ENCODE measurements at regions not wholly inside any gene's neighbourhood (a gene's known extent, or its start where the extent isn't known, plus 50 kb on each side); places are given as distances from the start of the nearest gene placed in this dataset.

DNA sequence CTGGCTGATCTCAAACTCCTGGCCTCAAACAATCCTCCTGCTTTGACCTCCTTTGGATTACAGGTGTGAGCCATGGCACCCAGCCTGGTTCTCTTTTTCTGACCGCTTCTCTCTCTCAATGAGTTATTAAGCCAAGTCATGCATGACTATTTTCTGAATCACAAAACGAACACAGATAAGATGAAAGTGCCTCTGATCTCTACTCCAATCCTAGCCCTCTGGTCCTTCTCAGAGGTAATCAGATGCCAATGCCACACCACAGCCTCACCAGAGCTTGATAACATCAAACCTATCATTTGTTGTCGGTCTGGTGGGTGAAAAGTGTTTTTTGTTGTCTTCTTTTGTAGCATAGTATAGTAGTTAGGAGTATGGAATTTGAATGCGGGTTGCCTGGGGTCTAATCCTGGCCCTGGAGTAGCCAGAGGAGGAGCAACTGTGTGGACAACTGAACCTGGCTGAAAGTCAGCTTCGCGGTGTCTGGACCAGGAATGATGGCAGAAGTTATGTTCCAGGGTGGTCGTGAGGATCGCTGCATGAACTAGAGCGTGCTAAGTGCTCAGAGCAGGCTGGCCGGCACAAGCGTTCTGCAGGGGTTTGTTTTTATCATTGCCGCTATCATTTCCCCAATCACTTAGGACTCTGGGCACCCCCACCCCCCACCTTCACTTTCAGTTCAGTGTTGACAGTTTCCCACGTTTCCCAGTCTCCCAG is 77.9 kb downstream of the SPRING1 start:
- TF ChIP-seq, protein P1, sequence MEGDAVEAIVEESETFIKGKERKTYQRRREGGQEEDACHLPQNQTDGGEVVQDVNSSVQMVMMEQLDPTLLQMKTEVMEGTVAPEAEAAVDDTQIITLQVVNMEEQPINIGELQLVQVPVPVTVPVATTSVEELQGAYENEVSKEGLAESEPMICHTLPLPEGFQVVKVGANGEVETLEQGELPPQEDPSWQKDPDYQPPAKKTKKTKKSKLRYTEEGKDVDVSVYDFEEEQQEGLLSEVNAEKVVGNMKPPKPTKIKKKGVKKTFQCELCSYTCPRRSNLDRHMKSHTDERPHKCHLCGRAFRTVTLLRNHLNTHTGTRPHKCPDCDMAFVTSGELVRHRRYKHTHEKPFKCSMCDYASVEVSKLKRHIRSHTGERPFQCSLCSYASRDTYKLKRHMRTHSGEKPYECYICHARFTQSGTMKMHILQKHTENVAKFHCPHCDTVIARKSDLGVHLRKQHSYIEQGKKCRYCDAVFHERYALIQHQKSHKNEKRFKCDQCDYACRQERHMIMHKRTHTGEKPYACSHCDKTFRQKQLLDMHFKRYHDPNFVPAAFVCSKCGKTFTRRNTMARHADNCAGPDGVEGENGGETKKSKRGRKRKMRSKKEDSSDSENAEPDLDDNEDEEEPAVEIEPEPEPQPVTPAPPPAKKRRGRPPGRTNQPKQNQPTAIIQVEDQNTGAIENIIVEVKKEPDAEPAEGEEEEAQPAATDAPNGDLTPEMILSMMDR (IDR thresholded peaks at IDR 0.05) = no peak
- no peak for TF ChIP-seq POLR2A (IDR thresholded peaks at IDR 0.05)
- no peak overlapping the region for H3K4me3 ChIP-seq (ENCODE audit: low read depth, poor library complexity, severe bottlenecking)
- DNase-seq (ENCODE audit: low spot score in 2 of 2) = peak in 1 of 2 donors; percentile 46
- 86 to 89% methylated on average over 13 of the region's 13 CpGs for WGBS, 2 donors
- intact Hi-C loops (cut with DNase I; ENCODE audit: low total_unique reads) = no loop called here

GRCh38 chr12:116657921-116658495 is 79.9 kb downstream of the SPRING1 start:
- 26 to 48% methylated on average over 11 of the region's 11 CpGs for WGBS, 2 donors
- TF ChIP-seq POLR2A (IDR thresholded peaks at IDR 0.05) = no peak
- TF ChIP-seq, protein P1 (IDR thresholded peaks at IDR 0.05) = no peak
- no peak overlapping the region for H3K4me3 ChIP-seq (ENCODE audit: low read depth, poor library complexity, severe bottlenecking)
- intact Hi-C loops (cut with DNase I; ENCODE audit: low total_unique reads) = no loop called here
- peak in 1 of 2 donors; percentile 32 for DNase-seq (ENCODE audit: low spot score in 2 of 2)

GRCh38 chr12:116656306-116656705 is 81.6 kb downstream of the SPRING1 start:
- intact Hi-C loops (cut with DNase I; ENCODE audit: low total_unique reads) = no loop called here
- no peak overlapping the region for H3K4me3 ChIP-seq (ENCODE audit: low read depth, poor library complexity, severe bottlenecking)
- 80 to 85% methylated on average over 5 of the region's 5 CpGs for WGBS, 2 donors
- DNase-seq (ENCODE audit: low spot score in 2 of 2) = peak in 1 of 2 donors; percentile 23
- TF ChIP-seq POLR2A (IDR thresholded peaks at IDR 0.05) = no peak
- TF ChIP-seq, protein P1 (IDR thresholded peaks at IDR 0.05) = no peak

DNA sequence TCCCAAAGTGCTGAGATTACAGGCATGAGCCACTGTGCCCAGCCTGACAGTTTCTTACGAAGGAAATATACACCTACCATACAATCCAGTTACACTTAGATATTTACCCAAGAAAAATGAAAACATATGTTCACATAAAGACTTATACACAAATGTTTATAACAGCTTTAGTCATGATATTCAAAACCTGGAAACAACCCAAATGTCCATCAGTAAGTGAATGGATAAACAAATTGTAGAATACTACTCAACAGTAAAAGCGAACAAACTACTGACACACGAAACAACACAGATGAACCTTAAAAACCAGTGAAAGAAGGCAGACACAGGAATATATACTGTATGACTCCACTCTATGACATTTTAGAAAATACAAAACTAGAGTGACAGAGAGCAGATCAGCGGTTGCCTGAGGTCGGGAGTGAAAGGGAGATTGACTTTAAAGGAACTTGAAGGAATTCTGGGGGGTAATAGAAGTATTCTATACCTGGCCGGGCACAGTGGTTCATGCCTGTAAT is 83.6 kb downstream of the SPRING1 start:
- TF ChIP-seq POLR2A (IDR thresholded peaks at IDR 0.05) = no peak
- TF ChIP-seq, protein P1 (IDR thresholded peaks at IDR 0.05) = no peak
- DNase-seq (ENCODE audit: low spot score in 2 of 2) = peak in 1 of 2 donors; percentile 3
- intact Hi-C loops (cut with DNase I; ENCODE audit: low total_unique reads) = no loop called here
- WGBS, 2 donors = 94 to 96% methylated on average over 6 of the region's 6 CpGs
- H3K4me3 ChIP-seq (ENCODE audit: low read depth, poor library complexity, severe bottlenecking) = no peak overlapping the region

DNA sequence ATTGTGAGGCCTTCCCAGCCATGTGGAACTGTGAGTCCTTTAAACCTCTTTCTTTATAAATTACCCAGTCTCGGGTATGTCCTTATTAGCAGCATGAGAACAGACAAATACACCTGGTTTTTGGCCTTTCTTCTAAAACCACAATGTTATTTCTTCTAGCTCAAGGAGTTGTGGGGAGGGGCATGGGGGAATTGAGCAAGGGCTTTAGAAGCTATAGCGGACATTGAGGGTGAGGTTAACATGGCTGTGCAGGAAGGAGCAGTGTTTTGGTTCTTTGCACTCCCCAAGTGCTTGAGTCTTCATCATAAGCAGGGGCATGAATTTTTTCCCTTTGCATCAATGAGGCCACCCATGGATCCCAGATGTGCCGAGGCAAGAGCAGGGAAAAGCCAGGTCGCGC is 86.8 kb downstream of the SPRING1 start:
- TF ChIP-seq POLR2A (IDR thresholded peaks at IDR 0.05) = no peak
- TF ChIP-seq, protein P1 (IDR thresholded peaks at IDR 0.05) = no peak
- H3K4me3 ChIP-seq (ENCODE audit: low read depth, poor library complexity, severe bottlenecking) = no peak overlapping the region
- 88 to 93% methylated on average over 5 of the region's 5 CpGs for WGBS, 2 donors
- no peak for DNase-seq (ENCODE audit: low spot score in 2 of 2)
- intact Hi-C loops (cut with DNase I; ENCODE audit: low total_unique reads) = no loop called here

Data from lower leg skin (tissue), 4 donors.